H1 (cell line): ENCODE measurements at regions not wholly inside any gene's neighbourhood (a gene's known extent, or its start where the extent isn't known, plus 50 kb on each side); places are given as distances from the start of the nearest gene placed in this dataset.

Experiments used
- CTCF ChIA-PET: fragments of 300-600 bp; sonication (Branson Sonifier 250); formaldehyde crosslinking; loops from one replicate; lab custom pipeline; 2021; ENCODE audit not compliant: partially characterized antibody; lab: Charles Lee
- POLR2A ChIA-PET: fragments of 300-600 bp; sonication (Branson Sonifier 250); formaldehyde crosslinking; loops from one replicate; lab custom pipeline; 2021; ENCODE audit warnings: inconsistent platforms; ENCODE audit not compliant: partially characterized antibody; lab: Charles Lee
- DNase-seq, 2 experiments: peaks; one replicate each; pipeline versions ENCODE4 v3.0.0 to v3.0.0-alpha.2; 2010 to 2022; ENCODE audit warnings: low spot score in 2 of 2, low read depth in 1 of 2, mixed read lengths in 1 of 2
- FAIRE-seq: peaks from 2 replicates; lab custom pipeline; 2011; peaks lifted over from hg19 to GRCh38; lab: Jason Lieb, UNC
- H2AFZ ChIP-seq: 2 replicates; pipeline ENCODE4 v1.8.1; 2012; ENCODE audit warnings: low read length, inconsistent platforms
- H2AK5ac ChIP-seq: 2 replicates; pipeline ENCODE4 v1.6.1; 2013; ENCODE audit warnings: low read depth, low read length
- H2BK120ac ChIP-seq: replicated peaks from 2 replicates; pipeline ENCODE3; 2013; ENCODE audit warnings: low read depth, low read length, inconsistent platforms
- H2BK12ac ChIP-seq: 2 replicates; pipeline ENCODE4 v1.6.1; 2013; ENCODE audit warnings: low read depth, low read length
- H2BK15ac ChIP-seq: 2 replicates; pipeline ENCODE4 v1.6.1; 2013; ENCODE audit warnings: low read length
- H2BK20ac ChIP-seq: 2 replicates; pipeline ENCODE4 v1.6.1; 2013; ENCODE audit warnings: low read length
- H2BK5ac ChIP-seq: 2 replicates; pipeline ENCODE4 v1.6.1; 2013; ENCODE audit warnings: low read depth, low read length
- H3K14ac ChIP-seq: 2 replicates; pipeline ENCODE4 v1.6.1; 2013; ENCODE audit warnings: inconsistent platforms; ENCODE audit not compliant: insufficient read length
- H3K18ac ChIP-seq: 2 replicates; pipeline ENCODE4 v1.6.1; 2013; ENCODE audit warnings: low read length; ENCODE audit errors: extremely low read depth
- H3K23ac ChIP-seq: 2 replicates; pipeline ENCODE4 v1.6.1; 2013; ENCODE audit warnings: inconsistent platforms; ENCODE audit not compliant: insufficient read length
- H3K23me2 ChIP-seq: 2 replicates; pipeline ENCODE4 v1.6.1; 2013; ENCODE audit warnings: low read depth, low read length
- H3K27ac ChIP-seq: 2 replicates; pipeline ENCODE4 v1.6.1; 2011; ENCODE audit warnings: low read depth, low read length, inconsistent platforms
- H3K27me3 ChIP-seq, 4 experiments: replicated peaks in 1 of 4; 1 replicate in 1 of 4; 2 replicates in 3 of 4; pipeline versions ENCODE4 v1.6.1 to v1.8.1; 2011 to 2013; ENCODE audit warnings: low read length in 3 of 4, mild to moderate bottlenecking in 3 of 4, inconsistent platforms in 2 of 4, mixed read lengths in 2 of 4, moderate library complexity in 1 of 4; ENCODE audit not compliant: control insufficient read depth in 3 of 4, insufficient read depth in 3 of 4; ENCODE audit errors: extremely low read depth in 1 of 4
- H3K36me3 ChIP-seq, 4 experiments: 2 replicates each; pipeline versions ENCODE4 v1.6.1 to v1.8.1; 2011 to 2013; ENCODE audit warnings: mild to moderate bottlenecking in 4 of 4, low read length in 3 of 4, moderate library complexity in 2 of 4, control low read depth in 1 of 4, inconsistent platforms in 1 of 4; ENCODE audit not compliant: insufficient read depth in 4 of 4, control insufficient read depth in 2 of 4
- H3K4ac ChIP-seq: replicated peaks from 2 replicates; pipeline ENCODE3; 2013; ENCODE audit warnings: low read length, low read depth, mixed read lengths, inconsistent platforms; ENCODE audit not compliant: insufficient read length
- H3K4me1 ChIP-seq, 4 experiments: replicated peaks in 1 of 4; 1 replicate in 1 of 4; 2 replicates in 3 of 4; pipeline versions ENCODE4 v1.6.1 to v1.8.1; 2011 to 2013; ENCODE audit warnings: low read length in 3 of 4, inconsistent platforms in 2 of 4, mixed read lengths in 1 of 4; ENCODE audit not compliant: insufficient read depth in 4 of 4, control insufficient read depth in 3 of 4
- H3K4me2 ChIP-seq, 2 experiments: 2 replicates each; pipeline versions ENCODE4 v1.6.1 to v1.8.1; 2011 to 2013; ENCODE audit warnings: low read depth in 2 of 2, low read length in 2 of 2, control low read depth in 1 of 2, inconsistent platforms in 1 of 2, mild to moderate bottlenecking in 1 of 2; ENCODE audit not compliant: insufficient read depth in 1 of 2
- H3K4me3 ChIP-seq, 4 experiments: fragments of 200-600, 300-600 bp in 1 of 4; sonication (generic), shearing (Covaris generic), sonication (Bioruptor Twin) in 1 of 4; 2 replicates each; pipeline versions ENCODE4 v1.5.1 to v1.8.1; 2011 to 2016; ENCODE audit warnings: low read length in 4 of 4, low read depth in 3 of 4, control low read depth in 2 of 4, inconsistent platforms in 2 of 4, mild to moderate bottlenecking in 2 of 4, mixed read lengths in 1 of 4, moderate library complexity in 1 of 4; ENCODE audit not compliant: insufficient read depth in 2 of 4; ENCODE audit errors: extremely low read depth in 1 of 4
- H3K56ac ChIP-seq: replicated peaks from 2 replicates; pipeline ENCODE3; 2013; ENCODE audit warnings: low read depth, mild to moderate bottlenecking, mixed read lengths, low read length, inconsistent platforms; ENCODE audit not compliant: insufficient read length
- H3K79me1 ChIP-seq: 2 replicates; pipeline ENCODE4 v1.6.1; 2013; ENCODE audit warnings: low read depth, low read length, control low read depth
- H3K79me2 ChIP-seq, 2 experiments: 2 replicates each; pipeline versions ENCODE4 v1.6.1 to v1.8.1; 2012 to 2013; ENCODE audit warnings: low read length in 2 of 2, mild to moderate bottlenecking in 2 of 2, inconsistent platforms in 1 of 2; ENCODE audit not compliant: insufficient read depth in 2 of 2, control insufficient read depth in 1 of 2
- H3K9ac ChIP-seq, 4 experiments: replicated peaks in 1 of 4; 1 replicate in 1 of 4; 2 replicates in 3 of 4; pipeline versions ENCODE4 v1.6.1 to v1.8.1; 2011 to 2013; ENCODE audit warnings: low read depth in 3 of 4, low read length in 3 of 4, control low read depth in 2 of 4, mild to moderate bottlenecking in 2 of 4, moderate library complexity in 2 of 4, inconsistent platforms in 1 of 4; ENCODE audit errors: extremely low read depth in 1 of 4
- H3K9me3 ChIP-seq, 2 experiments: 2 replicates each; pipeline versions ENCODE4 v1.6.1 to v1.8.1; 2012 to 2013; ENCODE audit warnings: mild to moderate bottlenecking in 2 of 2, moderate library complexity in 2 of 2, control low read depth in 1 of 2, inconsistent platforms in 1 of 2, low read depth in 1 of 2, low read length in 1 of 2, mixed read lengths in 1 of 2; ENCODE audit not compliant: insufficient read depth in 2 of 2
- H4K20me1 ChIP-seq, 2 experiments: replicated peaks in 1 of 2; 2 replicates each; pipeline versions ENCODE3 to v1.8.1; 2011 to 2013; ENCODE audit warnings: inconsistent platforms in 2 of 2, low read length in 2 of 2, mild to moderate bottlenecking in 1 of 2; ENCODE audit not compliant: insufficient read depth in 2 of 2, control insufficient read depth in 1 of 2
- H4K5ac ChIP-seq: 2 replicates; pipeline ENCODE4 v1.6.1; 2013; ENCODE audit warnings: low read length, low read depth, mixed read lengths, inconsistent platforms; ENCODE audit not compliant: insufficient read length
- H4K8ac ChIP-seq: 2 replicates; pipeline ENCODE4 v1.8.0; 2013; ENCODE audit warnings: mild to moderate bottlenecking, moderate library complexity, low read length, inconsistent platforms; ENCODE audit not compliant: insufficient read depth; ENCODE audit errors: extremely low read depth
- H4K91ac ChIP-seq: replicated peaks from 2 replicates; pipeline ENCODE3; 2013; ENCODE audit warnings: low read length, mixed read lengths, inconsistent platforms; ENCODE audit not compliant: insufficient read length
- CTBP2 ChIP-seq: IDR thresholded peaks from 2 replicates; pipeline ENCODE4 v1.7.0; 2011; ENCODE audit warnings: borderline replicate concordance, mild to moderate bottlenecking, moderate library complexity, mixed read lengths, low read length; ENCODE audit not compliant: insufficient read depth, insufficient read length
- GTF2F1 ChIP-seq: IDR thresholded peaks from 2 replicates; pipeline ENCODE4 v1.6.1; 2012; ENCODE audit warnings: low read depth, low read length, improper control_type of control experiment, borderline replicate concordance
- JUND ChIP-seq: IDR thresholded peaks from 2 replicates; pipeline ENCODE4 v1.6.1; 2011; ENCODE audit warnings: mild to moderate bottlenecking, improper control_type of control experiment, low read length
- POLR2A ChIP-seq, 2 experiments: IDR thresholded peaks; 1 replicate in 1 of 2; 2 replicates in 1 of 2; pipeline ENCODE4 v1.6.1; 2011; ENCODE audit warnings: low read depth in 2 of 2, low read length in 2 of 2, mild to moderate bottlenecking in 2 of 2; ENCODE audit errors: control extremely low read depth in 1 of 2
- RNF2 ChIP-seq: fragments of 200-900, 300-1000 bp; sonication (generic); IDR thresholded peaks from 2 replicates; pipeline ENCODE4 v1.7.1; 2016; ENCODE audit warnings: borderline replicate concordance, low read depth, mild to moderate bottlenecking, antibody characterized with exemption, low read length; ENCODE audit not compliant: poor library complexity, severe bottlenecking; ENCODE audit errors: missing control alignments
- SIRT6 ChIP-seq: IDR thresholded peaks from one replicate; pipeline ENCODE4 v1.7.1; 2012; ENCODE audit warnings: low read length, inconsistent platforms
- TAF1 ChIP-seq: IDR thresholded peaks from 2 replicates; pipeline ENCODE4 v1.6.1; 2011; ENCODE audit warnings: mild to moderate bottlenecking, low read depth, low read length
- TEAD4 ChIP-seq: IDR thresholded peaks from 2 replicates; pipeline ENCODE4 v1.6.1; 2012; ENCODE audit warnings: low read depth, low read length, inconsistent platforms, mixed read lengths
- WGBS, 2 experiments: shearing (Covaris generic) in 1 of 2; methylation state at CpG; one replicate each; pipeline versions ENCODE4 v1.1.6 to v1.1.7; 2013 to 2015; ENCODE audit warnings: low lambda C conversion rate in 2 of 2, mixed read lengths in 2 of 2, inconsistent platforms in 1 of 2, low coverage in 1 of 2, missing lambda C conversion rate in 1 of 2; ENCODE audit not compliant: insufficient replicate concordance in 2 of 2, insufficient coverage in 1 of 2, insufficient read length in 1 of 2; ENCODE audit errors: extremely low coverage in 1 of 2, missing lambda C conversion rate in 1 of 2; 5-methylcytosine and 5-hydroxymethylcytosine counted together

DNA sequence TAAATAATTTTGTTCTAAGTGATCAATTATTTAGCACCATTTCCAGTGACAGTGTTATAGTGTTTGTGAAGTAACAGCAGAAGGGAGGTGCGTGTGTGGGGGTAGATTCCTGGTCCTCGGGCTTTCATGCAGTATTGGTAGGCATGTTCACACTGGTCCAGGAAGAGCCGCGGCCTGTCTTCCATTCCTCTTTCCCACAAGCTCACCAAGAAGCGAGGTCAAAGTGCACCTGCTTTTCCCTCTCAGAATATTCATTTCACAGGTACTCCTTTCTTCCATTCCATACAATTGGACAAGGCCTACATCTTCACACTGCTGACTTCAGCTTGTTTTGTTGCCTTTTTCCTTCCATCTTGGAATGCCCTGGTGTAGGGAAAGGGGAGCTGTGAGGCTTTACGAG lies 151.8 kb upstream of the CELF2 start:
- Histone ChIP-seq H2AFZ (no peak overlapping the region), H3K79me1 (no peaks in the 10 kb centered on the region), H3K36me3 (no peaks in the 10 kb centered on the region), H3K23me2 (no peaks in the 10 kb centered on the region), H2BK20ac (no peak overlapping the region), H2BK5ac (no peak overlapping the region), H3K4me2 (no peak overlapping the region), H2BK15ac (no peak overlapping the region), H3K4me1 (peaks cover 0 to 2% (median 0%) of the 10 kb centered on the region in 4 experiments; a peak in 1 of 7 replicates), H3K79me2 (no peaks in the 10 kb centered on the region), H3K14ac (no peak overlapping the region), H4K91ac (no peak overlapping the region), H3K27me3 (no peaks in the 10 kb centered on the region), H3K27ac (no peak overlapping the region), H4K5ac (no peak overlapping the region), H3K4ac (no peak overlapping the region), H4K8ac (no peak overlapping the region), H3K56ac (no peak overlapping the region), H2BK12ac (no peak overlapping the region), H4K20me1 (no peaks in the 10 kb centered on the region), H3K18ac (no peak overlapping the region), H3K23ac (no peak overlapping the region), H2BK120ac (no peak overlapping the region), H2AK5ac (no peak overlapping the region), H3K9ac (no peak overlapping the region), H3K9me3 (no peaks in the 10 kb centered on the region), H3K4me3 (no peak overlapping the region)
- FAIRE-seq: no peak
- ChIA-PET POLR2A (no interaction called here), CTCF (interaction anchor here (0.8 kb wide), 1 partner anchor 1378 kb away, joined by 3 read pairs; no protein-coding TSS in a partner anchor)
- no peak for DNase-seq
- TF ChIP-seq TAF1: no peak
- no peak for TF ChIP-seq RNF2
- TF ChIP-seq GTF2F1: no peak
- TF ChIP-seq JUND: no peak
- no peak for TF ChIP-seq TEAD4
- no peak for TF ChIP-seq CTBP2
- no peak for TF ChIP-seq POLR2A (IDR thresholded peaks at IDR 0.05; ENCODE audit: control extremely low read depth in 1 of 2, low read depth in 2 of 2, low read length in 2 of 2)
- no peak for TF ChIP-seq SIRT6
- WGBS, 2 experiments: 87% methylated on average over 6 of the region's 6 CpGs; no CpG with 5 or more reads in 1 of the 2 experiments
